Heart left ventricle (tissue), 13 donors: ENCODE measurements at regions not wholly inside any gene's neighbourhood (a gene's known extent, or its start where the extent isn't known, plus 50 kb on each side); places are given as distances from the start of the nearest gene placed in this dataset.

Experiments used
- CTCF ChIP-seq, 12 donors: fragments of 200-600 bp; sonication (generic) in 4 of 12; IDR thresholded peaks; one replicate each; pipeline versions ENCODE4 v1.5.0 to v1.8.0; 2018 to 2022; ENCODE audit warnings: antibody characterized with exemption in 12 of 12, mild to moderate bottlenecking in 5 of 12
- POLR2A ChIP-seq, 2 donors: fragments of 450-650 bp; IDR thresholded peaks; one replicate each; pipeline ENCODE4 v1.6.1; 2017; ENCODE audit warnings: antibody characterized with exemption in 2 of 2, mild to moderate bottlenecking in 2 of 2, moderate library complexity in 2 of 2
- donor health status: ischemic (EF 13 %, LVEDD 7.1; RV severe dilation, severe dysfunction).
- donor health status: DM: no; HTN: yes; CAD: no.
- donor health status: DM: no; HTN: no; CAD: no.
- donor health status: ischemic (EF 25% LVEDD 6.9; RV normal size, moderate dysfunction).
- donor health status: ischemic (EF 25% LVEDD 5.7; RV mildly dilated, moderate dysfunction).
- donor health status: ischemic (EF 35%, LVEDD 5.7; RV mildly dilated, moderate dysfunction).
- donor health status: nonischemic (EF 11% LVEDD 7.7; RV severe dilation, severe dysfunction).
- donor health status: DM: yes; HTN: yes; CAD: no.
- donor health status: PGD.
- donor health status: ischemic (EF 29% LVEDD 5.4; RV normal size, mild dysfunction).
- donor health status: nonischemic (EF 23%, LVEDD 6.1; RV moderate dilation, normal function).

- TF ChIP-seq POLR2A (IDR thresholded peaks at IDR 0.05) (no peak), CTCF (IDR thresholded peaks at IDR 0.05) (no peak)
These were observed 222.6 kb upstream of the NANOGP8 start for GRCh38 chr15:35307676-35308075.
